AG04449 (cell line): ENCODE measurements at regions not wholly inside any gene's neighbourhood (a gene's known extent, or its start where the extent isn't known, plus 50 kb on each side); places are given as distances from the start of the nearest gene placed in this dataset.

ENCODE experiments used
- CTCF ChIA-PET: fragments of 350-600 bp; formaldehyde crosslinking; extraction: SDS; loops from one replicate; lab custom pipeline; 2021; ENCODE audit warnings: antibody characterized with exemption; lab: Yijun Ruan, JAX
- POLR2A ChIA-PET: fragments of 400-600, 350-600 bp; formaldehyde crosslinking; extraction: SDS; loops from one replicate; lab custom pipeline; 2020; ENCODE audit warnings: antibody characterized with exemption, inconsistent platforms; lab: Yijun Ruan, JAX
- DNase-seq: peaks from one replicate; pipeline ENCODE4 v3.0.0-alpha.2; 2010; ENCODE audit warnings: low read depth, low spot score
- H3K4me3 ChIP-seq: 2 replicates; pipeline ENCODE4 v1.5.1; 2011; ENCODE audit warnings: low read depth, mild to moderate bottlenecking, control low read depth, low read length
- TF ChIP-seq, protein P1 (sequence below): IDR thresholded peaks from one replicate; pipeline ENCODE4 v1.5.1; 2011; ENCODE audit warnings: mild to moderate bottlenecking, moderate library complexity, low read length, control low read depth, inconsistent platforms; ENCODE audit not compliant: insufficient read depth; ENCODE audit errors: missing control alignments

- no peak for DNase-seq
- POLR2A ChIA-PET: no interaction called here
- CTCF ChIA-PET: interaction anchor here (1.5 kb wide), 1 partner anchor 13 kb away, joined by 3 read pairs; no protein-coding TSS in a partner anchor
- TF ChIP-seq, protein P1, sequence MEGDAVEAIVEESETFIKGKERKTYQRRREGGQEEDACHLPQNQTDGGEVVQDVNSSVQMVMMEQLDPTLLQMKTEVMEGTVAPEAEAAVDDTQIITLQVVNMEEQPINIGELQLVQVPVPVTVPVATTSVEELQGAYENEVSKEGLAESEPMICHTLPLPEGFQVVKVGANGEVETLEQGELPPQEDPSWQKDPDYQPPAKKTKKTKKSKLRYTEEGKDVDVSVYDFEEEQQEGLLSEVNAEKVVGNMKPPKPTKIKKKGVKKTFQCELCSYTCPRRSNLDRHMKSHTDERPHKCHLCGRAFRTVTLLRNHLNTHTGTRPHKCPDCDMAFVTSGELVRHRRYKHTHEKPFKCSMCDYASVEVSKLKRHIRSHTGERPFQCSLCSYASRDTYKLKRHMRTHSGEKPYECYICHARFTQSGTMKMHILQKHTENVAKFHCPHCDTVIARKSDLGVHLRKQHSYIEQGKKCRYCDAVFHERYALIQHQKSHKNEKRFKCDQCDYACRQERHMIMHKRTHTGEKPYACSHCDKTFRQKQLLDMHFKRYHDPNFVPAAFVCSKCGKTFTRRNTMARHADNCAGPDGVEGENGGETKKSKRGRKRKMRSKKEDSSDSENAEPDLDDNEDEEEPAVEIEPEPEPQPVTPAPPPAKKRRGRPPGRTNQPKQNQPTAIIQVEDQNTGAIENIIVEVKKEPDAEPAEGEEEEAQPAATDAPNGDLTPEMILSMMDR: no peak
- H3K4me3 ChIP-seq: no peak overlapping the region
Measured at GRCh38 chr10:59000162-59000825, 176.1 kb upstream of the PHYHIPL start.

GRCh38 chr10:59002011-59002410 is 174.4 kb upstream of the PHYHIPL start:
- ChIA-PET CTCF (no interaction called here), POLR2A (no interaction called here)
- TF ChIP-seq, protein P1: no peak
- DNase-seq: no peak
- no peak overlapping the region for H3K4me3 ChIP-seq

- ChIA-PET CTCF (no interaction called here), POLR2A (no interaction called here)
- TF ChIP-seq, protein P1: no peak
- DNase-seq: no peak
- no peak overlapping the region for H3K4me3 ChIP-seq
Measured at GRCh38 chr10:59003203-59003602, 173.2 kb upstream of the PHYHIPL start.

- no peak overlapping the region for H3K4me3 ChIP-seq
- ChIA-PET CTCF (no interaction called here), POLR2A (no interaction called here)
- no peak for DNase-seq
- TF ChIP-seq, protein P1: no peak
Measured at GRCh38 chr10:59004392-59004791, 172.1 kb upstream of the PHYHIPL start.

GRCh38 chr10:59006511-59007306 is 169.7 kb upstream of the PHYHIPL start:
- ChIA-PET CTCF (interaction anchor here (1.7 kb wide), 1 partner anchor 54 kb away, joined by 5 read pairs; no protein-coding TSS in a partner anchor), POLR2A (no interaction called here)
- H3K4me3 ChIP-seq: no peak overlapping the region
- TF ChIP-seq, protein P1: no peak
- DNase-seq: no peak
